Panc1 (cell line): ENCODE measurements at regions not wholly inside any gene's neighbourhood (a gene's known extent, or its start where the extent isn't known, plus 50 kb on each side); places are given as distances from the start of the nearest gene placed in this dataset.

Experiments
- ATAC-seq: fragments of 200-7000 bp; cut with Tn5 transposase; 2 replicates; pipeline ENCODE4 v1.9.1; 2020; ENCODE audit warnings: mild to moderate bottlenecking, moderate library complexity
- BruUV-seq: library from RNA; stranded (reverse); fragments of 400-500 nt; replicated peaks from 2 replicates; lab custom pipeline; 2021; lab: Mats Ljungman, UMichigan
- CTCF ChIA-PET: fragments of 300-600 bp; sonication (Branson Sonifier 250); formaldehyde crosslinking; loops from one replicate; lab custom pipeline; 2022; ENCODE audit warnings: antibody characterized with exemption; lab: Charles Lee
- POLR2A ChIA-PET: fragments of 300-600 bp; sonication (Branson Sonifier 250); formaldehyde crosslinking; loops from one replicate; lab custom pipeline; 2022; ENCODE audit warnings: antibody characterized with exemption; lab: Charles Lee
- DNase-seq: peaks from one replicate; pipeline ENCODE4 v3.0.0-alpha.2; 2010; ENCODE audit warnings: low read depth, low spot score
- H3K27ac ChIP-seq: 2 replicates; pipeline ENCODE4 v1.5.1; 2011; ENCODE audit warnings: mild to moderate bottlenecking, low read length, inconsistent platforms
- H3K27me3 ChIP-seq: fragments of 200-500 bp; sonication (Bioruptor generic); 2 replicates; pipeline ENCODE4 v1.6.0; 2014; ENCODE audit warnings: low read length, inconsistent platforms; ENCODE audit not compliant: control insufficient read depth, insufficient read depth
- H3K36me3 ChIP-seq: fragments of 200-500 bp; sonication (Bioruptor generic); 2 replicates; pipeline ENCODE4 v1.5.1; 2014; ENCODE audit warnings: inconsistent platforms, mild to moderate bottlenecking, low read length, moderate library complexity; ENCODE audit not compliant: control insufficient read depth, insufficient read depth
- H3K4me1 ChIP-seq: 2 replicates; pipeline ENCODE4 v1.5.1; 2011; ENCODE audit warnings: inconsistent platforms, mild to moderate bottlenecking, low read length, moderate library complexity; ENCODE audit not compliant: control insufficient read depth, insufficient read depth
- H3K4me3 ChIP-seq, 2 experiments: 2 replicates each; pipeline ENCODE4 v1.5.1; 2011 to 2012; ENCODE audit warnings: low read depth in 2 of 2, low read length in 2 of 2, mild to moderate bottlenecking in 2 of 2, inconsistent platforms in 1 of 2, moderate library complexity in 1 of 2
- H3K9me3 ChIP-seq: fragments of 200-500 bp; sonication (Bioruptor generic); 2 replicates; pipeline ENCODE4 v1.5.1; 2014; ENCODE audit warnings: low read depth, mild to moderate bottlenecking, inconsistent platforms, low read length, moderate library complexity; ENCODE audit not compliant: control insufficient read depth, insufficient read depth
- POLR2AphosphoS5 ChIP-seq: IDR thresholded peaks from 2 replicates; pipeline ENCODE4 v1.6.1; 2012; ENCODE audit warnings: mild to moderate bottlenecking, low read depth, low read length, moderate library complexity
- REST ChIP-seq, 2 experiments: IDR thresholded peaks; 2 replicates each; pipeline ENCODE4 v1.6.1; 2011 to 2012; ENCODE audit warnings: low read depth in 2 of 2, control low read depth in 1 of 2, low read length in 1 of 2, mild to moderate bottlenecking in 1 of 2, moderate library complexity in 1 of 2; ENCODE audit not compliant: insufficient read depth in 1 of 2
- SIN3A ChIP-seq: IDR thresholded peaks from 2 replicates; pipeline ENCODE4 v1.6.1; 2012; ENCODE audit warnings: low read depth, mild to moderate bottlenecking, low read length, moderate library complexity, borderline replicate concordance; ENCODE audit not compliant: insufficient read depth
- TCF7L2 ChIP-seq: IDR thresholded peaks from 2 replicates; pipeline ENCODE4 v1.6.1; 2011; ENCODE audit warnings: mild to moderate bottlenecking, low read depth, low read length, inconsistent platforms
- in situ Hi-C: cut with HindIII; loops from 2 replicates; pipeline ENCODE4 v1.10.0; 2016; ENCODE audit warnings: low sequenced_read_pairs, low pct_unique_long_range_greater_than_20kb
- intact Hi-C: fragments of 100-400 bp; cut with micrococcal nuclease; formaldehyde crosslinking; loops from one replicate; pipeline ENCODE4 v1.10.0; 2022; ENCODE audit not compliant: unreplicated experiment
- TF ChIP-seq, protein P1 (sequence below): fragments of 450-650 bp; IDR thresholded peaks from 2 replicates; pipeline ENCODE4 v1.5.1; 2017; ENCODE audit warnings: mild to moderate bottlenecking

DNA sequence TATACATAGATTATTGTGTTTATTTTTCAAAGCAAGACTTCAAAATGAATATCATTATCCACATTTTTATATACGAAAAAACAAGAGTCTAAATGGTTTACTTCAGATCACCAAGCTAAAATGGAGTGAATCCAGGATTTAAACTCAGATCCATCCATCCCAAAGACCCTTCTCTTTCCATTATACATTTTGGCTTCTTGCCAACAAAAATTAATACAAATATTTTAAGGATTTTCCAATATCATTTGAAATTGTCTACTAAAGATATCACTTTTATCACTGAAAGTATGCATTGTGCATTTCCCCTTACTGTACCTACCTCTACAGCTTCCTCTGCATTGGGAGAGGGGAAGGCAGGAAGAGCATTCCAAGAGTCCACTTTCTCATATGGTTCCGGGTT, 541.2 kb downstream of the RPS29 start:
- intact Hi-C loops: no loop called here
- POLR2A ChIA-PET: no interaction called here
- no peak for TF ChIP-seq TCF7L2
- TF ChIP-seq, protein P1, sequence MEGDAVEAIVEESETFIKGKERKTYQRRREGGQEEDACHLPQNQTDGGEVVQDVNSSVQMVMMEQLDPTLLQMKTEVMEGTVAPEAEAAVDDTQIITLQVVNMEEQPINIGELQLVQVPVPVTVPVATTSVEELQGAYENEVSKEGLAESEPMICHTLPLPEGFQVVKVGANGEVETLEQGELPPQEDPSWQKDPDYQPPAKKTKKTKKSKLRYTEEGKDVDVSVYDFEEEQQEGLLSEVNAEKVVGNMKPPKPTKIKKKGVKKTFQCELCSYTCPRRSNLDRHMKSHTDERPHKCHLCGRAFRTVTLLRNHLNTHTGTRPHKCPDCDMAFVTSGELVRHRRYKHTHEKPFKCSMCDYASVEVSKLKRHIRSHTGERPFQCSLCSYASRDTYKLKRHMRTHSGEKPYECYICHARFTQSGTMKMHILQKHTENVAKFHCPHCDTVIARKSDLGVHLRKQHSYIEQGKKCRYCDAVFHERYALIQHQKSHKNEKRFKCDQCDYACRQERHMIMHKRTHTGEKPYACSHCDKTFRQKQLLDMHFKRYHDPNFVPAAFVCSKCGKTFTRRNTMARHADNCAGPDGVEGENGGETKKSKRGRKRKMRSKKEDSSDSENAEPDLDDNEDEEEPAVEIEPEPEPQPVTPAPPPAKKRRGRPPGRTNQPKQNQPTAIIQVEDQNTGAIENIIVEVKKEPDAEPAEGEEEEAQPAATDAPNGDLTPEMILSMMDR: no peak
- TF ChIP-seq POLR2AphosphoS5: no peak
- TF ChIP-seq REST (IDR thresholded peaks at IDR 0.05; ENCODE audit: insufficient read depth in 1 of 2, low read depth in 2 of 2, low read length in 1 of 2): no peak
- no peak for TF ChIP-seq SIN3A
- Histone ChIP-seq H3K4me3 (no peak overlapping the region), H3K4me1 (no peaks in the 10 kb centered on the region), H3K27me3 (no peaks in the 10 kb centered on the region), H3K36me3 (no peaks in the 10 kb centered on the region), H3K9me3 (no peaks in the 10 kb centered on the region), H3K27ac (no peak overlapping the region)
- DNase-seq: no peak
- BruUV-seq: no TSS peak
- no peak for ATAC-seq
- in situ Hi-C loops: no loop called here
- CTCF ChIA-PET: no interaction called here

DNA sequence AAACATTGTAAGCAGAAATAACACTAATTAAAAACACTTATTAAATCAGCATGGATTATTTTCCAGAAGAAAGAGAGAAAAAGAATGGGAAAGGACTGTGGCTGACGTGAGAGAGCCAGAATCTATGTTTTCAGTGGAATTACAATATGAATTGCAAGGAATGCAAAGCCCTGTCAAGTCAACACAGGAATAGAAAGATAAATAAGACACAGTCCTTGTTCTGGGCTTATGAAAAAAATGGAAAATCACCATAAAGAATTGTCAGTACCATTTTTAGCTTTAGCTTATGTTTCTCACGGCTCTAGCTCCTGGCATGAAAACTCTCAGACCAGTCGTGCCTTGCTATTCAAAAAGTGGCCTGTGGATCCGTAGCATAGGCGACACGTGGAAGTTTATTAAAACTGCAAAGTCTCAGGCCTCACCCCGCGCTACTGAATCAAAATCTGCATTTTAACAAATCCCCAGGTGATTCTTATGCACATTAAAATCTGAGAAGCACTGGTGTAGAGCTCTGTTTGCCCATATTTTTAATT, 549.1 kb downstream of the RPS29 start:
- no peak for TF ChIP-seq POLR2AphosphoS5
- no peak for TF ChIP-seq REST (IDR thresholded peaks at IDR 0.05; ENCODE audit: insufficient read depth in 1 of 2, low read depth in 2 of 2, low read length in 1 of 2)
- TF ChIP-seq, protein P1: no peak
- TF ChIP-seq TCF7L2: no peak
- no peak for TF ChIP-seq SIN3A
- Histone ChIP-seq H3K27ac (no peak overlapping the region), H3K36me3 (no peaks in the 10 kb centered on the region), H3K27me3 (no peaks in the 10 kb centered on the region), H3K4me3 (no peak overlapping the region), H3K9me3 (no peaks in the 10 kb centered on the region), H3K4me1 (no peaks in the 10 kb centered on the region)
- no TSS peak for BruUV-seq
- ATAC-seq (no peak), DNase-seq (no peak)
- in situ Hi-C loops: no loop called here
- ChIA-PET CTCF (no interaction called here), POLR2A (no interaction called here)
- intact Hi-C loops: no loop called here
